GM21390 (cell line): ENCODE measurements at regions not wholly inside any gene's neighbourhood (a gene's known extent, or its start where the extent isn't known, plus 50 kb on each side); places are given as distances from the start of the nearest gene placed in this dataset.
"Not testable (repeated sequence)": the region's sequence is repeated elsewhere in the genome, so short reads cannot be mapped to it uniquely, and the experiment has no call there.

Experiments used
- ATAC-seq: cut with Tn5 transposase; IDR thresholded peaks from one replicate; pipeline ENCODE4 v1.9.1; 2021; ENCODE audit not compliant: unreplicated experiment

- ATAC-seq, result not testable (repeated sequence)
These were observed 118.6 kb downstream of the ATP6V0E2 start for GRCh38 chr7:149992366-149992765.

- ATAC-seq, result not testable (repeated sequence)
These were observed 121.7 kb downstream of the ATP6V0E2 start for GRCh38 chr7:149995369-149996026.

GRCh38 chr7:150000780-150001599 is 127.2 kb downstream of the ATP6V0E2 start:
- ATAC-seq, result not testable (repeated sequence)

GRCh38 chr7:150003304-150003810 is 129.6 kb downstream of the ATP6V0E2 start:
- no peak for ATAC-seq

- ATAC-seq, result not testable (repeated sequence)
These were observed 130.2 kb downstream of the ATP6V0E2 start for GRCh38 chr7:150003973-150004372.

- ATAC-seq, result not testable (repeated sequence)
These were observed 131.1 kb downstream of the ATP6V0E2 start for GRCh38 chr7:150004843-150005242.

GRCh38 chr7:150009620-150010303 is 136.0 kb downstream of the ATP6V0E2 start:
- ATAC-seq, result not testable (repeated sequence)

GRCh38 chr7:150016651-150017189 is 143.0 kb downstream of the ATP6V0E2 start:
- ATAC-seq, result not testable (repeated sequence)

GRCh38 chr7:150020210-150020609 is 146.4 kb downstream of the ATP6V0E2 start:
- ATAC-seq, result not testable (repeated sequence)

GRCh38 chr7:150024550-150025490 is 151.1 kb downstream of the ATP6V0E2 start:
- not testable (repeated sequence) for ATAC-seq

GRCh38 chr7:150025802-150026201 is 152.0 kb downstream of the ATP6V0E2 start:
- ATAC-seq, result not testable (repeated sequence)

GRCh38 chr7:150028344-150029012 is 154.7 kb downstream of the ATP6V0E2 start:
- ATAC-seq, result not testable (repeated sequence)

- not testable (repeated sequence) for ATAC-seq
These were observed 155.2 kb downstream of the ATP6V0E2 start for GRCh38 chr7:150029013-150029389.

GRCh38 chr7:150031733-150032132 is 158.0 kb downstream of the ATP6V0E2 start:
- ATAC-seq, result not testable (repeated sequence)

- ATAC-seq, result not testable (repeated sequence)
These were observed 159.9 kb downstream of the ATP6V0E2 start for GRCh38 chr7:150033711-150034110.

- not testable (repeated sequence) for ATAC-seq
These were observed 162.0 kb downstream of the ATP6V0E2 start for GRCh38 chr7:150035769-150036168.

- ATAC-seq, result not testable (repeated sequence)
These were observed 165.3 kb downstream of the ATP6V0E2 start for GRCh38 chr7:150039061-150039460.

GRCh38 chr7:150042281-150042680 is 168.5 kb downstream of the ATP6V0E2 start:
- not testable (repeated sequence) for ATAC-seq

- ATAC-seq, result not testable (repeated sequence)
These were observed 171.0 kb downstream of the ATP6V0E2 start for GRCh38 chr7:150044771-150045170.
